ENCODE measurements at regions not wholly inside any gene's neighbourhood (a gene's known extent, or its start where the extent isn't known, plus 50 kb on each side); places are given as distances from the start of the nearest gene placed in this dataset.

- WGBS (ENCODE audit: insufficient coverage, insufficient replicate concordance, low lambda C conversion rate, missing lambda C conversion rate): 60% methylated on average over 2 of the region's 2 CpGs
- Histone ChIP-seq H4K20me1 (ENCODE audit: control insufficient read depth, insufficient read depth) (no peaks in the 10 kb centered on the region), H3K4me2 (ENCODE audit: control insufficient read depth, insufficient read depth) (no peak overlapping the region), H3K9me3 (replicated peaks; ENCODE audit: control insufficient read depth, insufficient read depth, low read length) (no peaks in the 10 kb centered on the region), H3K27ac (ENCODE audit: control insufficient read depth, insufficient read depth) (no peak overlapping the region), H3K27me3 (replicated peaks in 1 of 2; ENCODE audit: control insufficient read depth in 2 of 2, insufficient read depth in 2 of 2, low read length in 1 of 2) (no peaks in the 10 kb centered on the region), H3K9ac (ENCODE audit: control insufficient read depth, insufficient read depth, low read length) (no peak overlapping the region), H2AFZ (ENCODE audit: control insufficient read depth, low read depth, low read length) (no peak overlapping the region; the same call in 1 of the 2 replicates), H3K36me3 (ENCODE audit: control insufficient read depth in 2 of 2, insufficient read depth in 2 of 2, low read length in 1 of 2) (no peaks in the 10 kb centered on the region), H3K79me2 (ENCODE audit: control insufficient read depth, insufficient read depth, low read length) (no peaks in the 10 kb centered on the region), H3K4me3 (no peak overlapping the region), H3K4me1 (ENCODE audit: control insufficient read depth, insufficient read depth, low read length) (no peaks in the 10 kb centered on the region)
- POLR2A ChIA-PET: no interaction called here
- ATAC-seq (no peak), DNase-seq (ENCODE audit: low read depth, low spot score) (no peak), FAIRE-seq (no peak)
- RAD21 ChIA-PET (ENCODE audit: unreplicated experiment): no interaction called here
- TF ChIP-seq CUX1 (IDR thresholded peaks at IDR 0.05; ENCODE audit: insufficient replicate concordance, low read depth, low read length) (no peak), RFX5 (IDR thresholded peaks at IDR 0.05; ENCODE audit: low read depth, low read length) (no peak), HDAC6 (IDR thresholded peaks at IDR 0.05; ENCODE audit: unreplicated experiment) (no peak)
- CTCF ChIA-PET: interaction anchor here (1.2 kb wide), 1 partner anchor 33 kb away, joined by 4 read pairs; no protein-coding TSS in a partner anchor
- BruUV-seq (replicated peaks): no TSS peak
- SMC1A ChIA-PET (ENCODE audit: uncharacterized antibody, unreplicated experiment): no interaction called here
- in situ Hi-C loops (cut with MboI): no loop called here
- intact Hi-C loops (cut with micrococcal nuclease; ENCODE audit: unreplicated experiment): no loop called here
Measured at GRCh38 chr11:36713715-36714114, 115.7 kb upstream of the RAG2 start.

Data from GM12878 (cell line).